EH (cell line): ENCODE measurements at regions not wholly inside any gene's neighbourhood (a gene's known extent, or its start where the extent isn't known, plus 50 kb on each side); places are given as distances from the start of the nearest gene placed in this dataset.
A peak's percentile ranks its signal among the peaks of the same experiment; 100 is the strongest.

Experiments used
- DNase-seq: peaks from one replicate; pipeline ENCODE4 v3.0.0-alpha.2; 2015; ENCODE audit warnings: low read depth

GRCh38 chr12:93103154-93103553 lies 174.1 kb upstream of the EEA1 start:
- DNase-seq: no peak

DNA sequence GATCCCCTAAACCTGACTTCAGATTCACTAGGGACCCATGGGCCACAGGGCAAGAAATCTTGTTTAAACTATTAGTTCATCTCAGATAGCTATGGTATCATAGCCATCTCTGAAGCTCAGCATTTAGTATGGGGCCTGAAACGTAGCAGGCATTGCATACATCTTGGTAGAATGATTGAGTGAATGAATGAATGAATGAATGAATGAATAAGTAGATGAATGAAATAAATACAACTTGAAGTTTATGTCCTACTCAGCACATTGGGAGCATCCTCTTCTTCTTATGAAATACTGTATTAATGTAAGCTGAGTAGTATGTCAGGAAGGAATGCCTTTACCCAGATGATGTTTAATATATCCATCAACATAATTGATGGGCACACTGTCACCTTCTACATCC lies 175.4 kb upstream of the EEA1 start:
- DNase-seq: no peak

DNA sequence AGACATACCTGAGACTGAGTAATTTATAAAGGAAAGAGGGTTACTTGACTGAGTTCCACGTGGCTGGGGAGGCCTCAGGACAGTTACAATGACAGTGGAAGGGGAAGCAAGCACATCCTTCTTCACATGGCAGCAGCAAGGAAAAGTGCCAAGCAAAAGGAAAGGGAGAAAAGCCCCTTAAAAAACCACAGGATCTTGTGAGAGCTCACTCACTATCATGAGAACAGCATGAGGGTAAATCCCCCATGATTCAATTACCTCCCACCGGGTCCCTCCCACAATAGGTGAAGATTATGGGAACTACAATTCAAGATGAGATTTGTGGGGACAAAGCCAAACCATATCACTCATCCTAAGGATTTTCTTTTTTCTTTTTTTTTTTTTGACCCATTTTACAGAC lies 177.8 kb upstream of the EEA1 start:
- DNase-seq: no peak

GRCh38 chr12:93107514-93108312 lies 178.6 kb upstream of the EEA1 start:
- DNase-seq: no peak

- DNase-seq: peak; percentile 77
Observed at GRCh38 chr12:93108985-93109384, 179.9 kb upstream of the EEA1 start.

- no peak for DNase-seq
Observed at GRCh38 chr12:93109551-93110203, 180.6 kb upstream of the EEA1 start.

DNA sequence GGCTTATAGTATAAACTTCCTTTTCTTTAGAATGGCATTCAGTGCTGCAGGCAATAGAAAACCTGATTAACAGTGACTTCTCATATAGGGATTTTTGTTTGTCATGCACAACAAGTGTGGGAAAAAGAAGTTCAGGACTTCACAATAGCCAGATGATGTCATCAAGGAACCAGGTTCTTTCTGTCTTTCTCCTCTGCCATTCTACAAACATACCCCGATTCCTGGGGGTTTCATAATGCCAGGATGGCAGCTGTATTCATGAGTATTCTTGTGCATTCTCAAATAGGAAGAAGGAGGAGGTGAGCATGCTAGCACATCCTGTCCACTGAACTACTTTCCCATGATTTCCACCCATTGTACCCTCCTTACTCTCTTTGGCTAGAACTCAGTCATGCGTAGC lies 182.7 kb upstream of the EEA1 start:
- DNase-seq: peak; percentile 29

DNA sequence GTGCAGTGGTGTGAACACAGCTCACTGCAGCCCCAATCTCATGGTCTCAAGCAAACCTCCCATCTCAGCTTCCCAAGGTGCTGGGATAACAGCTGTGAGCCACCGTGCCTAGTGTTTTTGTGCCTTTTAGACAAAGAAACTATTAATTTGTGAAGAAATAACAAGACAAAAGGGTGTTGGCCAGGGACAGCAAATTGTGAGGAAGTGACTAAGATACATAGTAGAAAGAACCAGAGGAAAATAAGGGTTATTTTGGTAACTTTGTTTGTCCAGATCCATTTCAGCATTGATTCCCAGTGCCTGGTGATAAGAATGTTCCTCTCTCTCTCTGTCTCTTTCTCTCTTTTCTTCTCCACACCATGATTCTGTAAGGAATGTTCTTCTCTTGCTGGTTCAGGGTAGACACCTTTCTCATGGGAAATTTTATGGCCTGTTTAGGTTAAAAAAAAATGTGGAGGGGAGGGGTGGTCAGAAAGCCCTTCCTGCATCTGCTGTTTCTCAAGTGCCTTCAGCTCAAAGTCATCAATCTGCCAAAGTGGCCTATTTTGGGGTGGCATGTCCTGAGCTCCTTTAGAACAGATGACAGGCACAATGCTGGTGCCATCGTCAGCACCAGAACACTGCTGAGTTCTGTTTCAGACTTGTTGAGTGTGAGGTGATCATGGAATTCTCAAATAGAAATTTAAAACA lies 184.4 kb upstream of the EEA1 start:
- peak; percentile 33 for DNase-seq

DNA sequence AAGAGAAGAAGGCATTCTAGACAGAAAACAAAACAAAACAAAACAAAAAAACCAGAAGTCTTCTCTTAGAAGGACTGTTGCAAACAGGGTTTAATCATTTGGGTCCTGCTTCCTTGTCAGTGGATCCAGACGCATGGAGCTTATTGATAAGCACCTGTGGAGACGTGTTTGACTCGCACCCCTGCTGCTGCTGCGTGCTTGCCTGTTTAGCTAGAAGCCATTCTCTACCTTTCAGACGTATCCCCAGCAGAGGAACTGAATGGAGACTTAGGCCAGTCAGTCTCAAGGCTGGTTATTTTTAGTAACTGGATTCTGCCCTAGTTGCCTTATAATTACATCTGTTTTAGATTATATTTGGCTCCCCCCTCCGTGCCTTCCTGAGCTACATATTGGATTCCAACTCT lies 186.1 kb upstream of the EEA1 start:
- peak; percentile 77 for DNase-seq

- peak; percentile 44 for DNase-seq
Observed at GRCh38 chr12:93115646-93116045, 186.6 kb upstream of the EEA1 start.

- peak; percentile 40 for DNase-seq
Observed at GRCh38 chr12:93116632-93117031, 187.5 kb upstream of the EEA1 start.

DNA sequence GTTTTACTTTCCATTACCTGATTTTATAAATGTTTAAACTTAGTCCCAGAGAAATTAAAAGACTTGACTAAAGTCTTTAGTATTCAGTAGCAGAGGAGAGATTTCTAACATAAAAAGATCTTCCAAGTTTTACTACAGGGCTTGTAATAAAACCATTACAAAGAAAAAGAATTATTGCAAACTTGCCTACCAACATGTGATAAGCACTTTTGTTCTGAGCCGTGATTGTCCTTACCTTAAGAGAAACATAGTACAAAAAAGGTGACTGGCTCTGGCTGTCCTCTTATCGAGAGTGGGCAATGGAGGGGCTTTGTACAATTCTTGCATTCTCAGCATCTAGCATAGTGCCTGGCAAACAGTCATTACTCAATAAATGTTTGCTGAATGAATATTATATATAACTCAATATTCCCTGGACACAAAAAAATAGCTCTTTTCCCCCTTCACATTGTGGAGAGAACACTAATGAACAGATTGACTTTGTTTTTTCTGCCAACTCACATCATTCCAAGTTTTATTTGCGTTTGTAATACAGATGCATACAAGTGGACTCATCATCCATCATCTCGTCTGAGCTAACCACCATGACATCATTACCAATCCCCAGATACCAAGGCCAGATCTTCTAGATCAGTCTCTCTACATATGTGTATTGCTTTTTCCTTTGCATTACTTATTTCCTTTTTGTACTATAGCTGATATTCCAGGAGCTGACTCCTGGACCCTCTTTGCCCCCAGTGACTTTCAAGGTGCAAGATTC lies 192.8 kb upstream of the EEA1 start:
- DNase-seq: peak; percentile 89

- DNase-seq: no peak
Observed at GRCh38 chr12:93122569-93123091, 193.5 kb upstream of the EEA1 start.

GRCh38 chr12:93125126-93125525 lies 196.0 kb upstream of the EEA1 start:
- DNase-seq: peak; percentile 51

DNA sequence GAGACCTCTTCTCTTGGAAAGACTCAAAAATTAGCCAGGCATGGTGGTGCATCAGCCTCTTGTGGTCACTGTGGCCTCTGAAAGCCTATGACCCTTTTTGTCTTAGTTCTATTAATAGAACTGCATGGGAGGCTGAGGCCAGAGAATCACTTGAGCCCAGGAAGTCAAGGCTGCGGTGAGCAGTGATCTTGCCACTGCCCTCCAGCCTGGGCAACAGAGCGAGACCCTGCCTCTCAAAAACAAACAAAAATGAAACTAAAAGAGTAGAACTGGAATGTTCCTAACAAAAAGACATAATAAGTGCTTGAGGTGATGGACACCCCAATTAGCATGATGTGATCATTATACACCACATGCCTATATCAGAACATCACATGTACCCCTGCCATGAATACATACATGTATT lies 197.0 kb upstream of the EEA1 start:
- DNase-seq: peak; percentile 11

DNA sequence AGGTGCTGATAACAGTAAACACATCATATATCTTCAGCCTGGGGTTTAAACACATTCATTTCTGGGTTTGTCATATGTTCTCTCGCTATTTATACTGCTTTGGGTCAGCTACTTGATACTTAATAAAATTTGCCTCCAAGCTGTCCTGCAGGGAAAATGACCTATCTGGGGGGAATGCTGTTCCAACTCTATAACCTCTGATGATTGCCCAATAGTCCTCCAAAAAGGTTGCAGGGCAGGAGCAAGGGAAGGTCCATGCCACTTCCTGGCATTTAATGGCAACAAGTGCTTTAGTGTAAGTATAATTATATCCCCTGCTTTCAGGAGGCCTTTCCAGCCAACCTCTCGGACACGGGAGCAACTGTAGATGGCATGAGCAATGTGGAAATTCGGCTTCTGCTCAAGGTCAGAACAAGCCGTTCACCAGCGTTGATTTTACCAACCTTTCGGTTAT lies 198.0 kb upstream of the EEA1 start:
- peak; percentile 47 for DNase-seq

- peak; percentile 94 for DNase-seq
Observed at GRCh38 chr12:93127582-93128331, 198.7 kb upstream of the EEA1 start.

- DNase-seq: no peak
Observed at GRCh38 chr12:93128332-93128707, 199.2 kb upstream of the EEA1 start.

DNA sequence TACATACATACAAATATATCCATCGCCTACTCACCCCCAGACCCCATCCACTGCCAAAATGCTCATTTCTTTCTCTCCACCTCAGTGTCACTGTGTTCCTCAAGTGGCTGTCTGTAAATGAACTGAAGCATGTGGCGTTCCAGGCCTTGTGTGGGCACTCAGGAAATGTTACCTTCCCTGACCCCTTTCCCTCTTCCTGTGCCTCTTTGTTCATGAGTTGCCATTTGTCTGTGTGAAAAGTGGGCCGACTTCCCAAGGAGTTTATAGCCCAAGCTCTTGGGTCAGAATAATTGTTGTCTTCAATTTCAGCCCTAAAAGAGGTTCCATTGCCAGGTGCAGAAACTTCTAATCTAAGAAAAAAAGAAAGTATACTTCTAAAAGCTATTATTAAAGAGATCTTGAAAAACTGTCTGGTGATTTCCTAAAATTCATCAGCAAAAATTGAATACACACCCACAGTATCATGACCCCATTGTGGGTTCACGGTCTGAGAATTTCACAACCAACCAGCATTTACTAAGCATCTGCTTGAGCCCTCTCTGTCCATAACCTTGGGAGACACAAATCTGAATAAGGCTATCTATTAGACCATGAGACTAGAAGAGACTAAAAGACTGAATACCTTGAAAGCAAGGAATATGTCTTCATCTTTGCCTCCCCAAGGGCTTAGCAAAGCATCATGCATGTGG lies 201.4 kb upstream of the EEA1 start:
- no peak for DNase-seq

DNA sequence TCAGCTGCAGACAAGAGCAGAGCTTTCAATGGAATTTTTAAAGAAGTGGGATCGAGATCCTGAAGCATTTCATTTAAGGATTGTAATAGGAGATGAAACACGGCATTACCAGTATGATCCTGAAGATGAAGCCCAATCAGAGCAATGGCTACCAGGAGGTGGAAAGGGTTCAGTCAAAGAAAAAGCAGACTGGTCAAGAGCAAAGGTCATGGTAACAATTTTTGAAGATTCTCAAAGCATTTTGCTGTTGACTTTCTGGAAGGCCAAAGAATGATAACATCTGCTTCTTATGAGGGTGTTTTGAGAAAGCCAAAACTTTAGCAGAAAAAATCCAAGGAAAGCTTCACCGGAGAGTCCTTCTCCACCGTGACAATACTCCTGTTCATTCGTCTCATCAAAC lies 204.3 kb upstream of the EEA1 start:
- DNase-seq: no peak
